Prostate gland (tissue), 2 donors: ENCODE measurements at regions not wholly inside any gene's neighbourhood (a gene's known extent, or its start where the extent isn't known, plus 50 kb on each side); places are given as distances from the start of the nearest gene placed in this dataset.

Source experiments
- CTCF ChIP-seq, 4 experiments: fragments of 200-600 bp in 2 of 4; fragments of 450-650 bp in 2 of 4; sonication (generic) in 2 of 4; IDR thresholded peaks; 1 replicate in 3 of 4; 2 replicates in 1 of 4; pipeline ENCODE4 v1.5.1; 2016 to 2019; ENCODE audit warnings: antibody characterized with exemption in 4 of 4, mild to moderate bottlenecking in 2 of 4, moderate library complexity in 2 of 4
- POLR2AphosphoS5 ChIP-seq: sonication (generic); formaldehyde crosslinking; IDR thresholded peaks from one replicate; pipeline ENCODE4 v1.6.1; 2017; ENCODE audit warnings: antibody characterized with exemption

GRCh38 chr12:34379142-34379541 lies 356.8 kb downstream of the ALG10 start:
- TF ChIP-seq CTCF (IDR thresholded peaks at IDR 0.05) (no peak), POLR2AphosphoS5 (no peak)
